Gastrocnemius medialis (tissue), 4 donors: ENCODE measurements at regions not wholly inside any gene's neighbourhood (a gene's known extent, or its start where the extent isn't known, plus 50 kb on each side); places are given as distances from the start of the nearest gene placed in this dataset.

ENCODE experiments used
- POLR2A ChIP-seq, 2 donors: fragments of 450-650 bp; IDR thresholded peaks; one replicate each; pipeline ENCODE4 v1.6.1; 2017; ENCODE audit warnings: antibody characterized with exemption in 2 of 2, mild to moderate bottlenecking in 2 of 2, moderate library complexity in 2 of 2
- TF ChIP-seq, protein P1 (sequence below), 5 experiments: fragments of 450-650 bp in 3 of 5; fragments of 200-600 bp in 2 of 5; sonication (generic) in 2 of 5; IDR thresholded peaks in 4 of 5; conservative IDR thresholded peaks in 1 of 5; 1 replicate in 4 of 5; 2 replicates in 1 of 5; pipeline ENCODE4 v1.5.1; 2016 to 2019; ENCODE audit warnings: antibody characterized with exemption in 5 of 5, mild to moderate bottlenecking in 3 of 5, moderate library complexity in 3 of 5

- TF ChIP-seq POLR2A (IDR thresholded peaks at IDR 0.05): no peak
- TF ChIP-seq, protein P1, sequence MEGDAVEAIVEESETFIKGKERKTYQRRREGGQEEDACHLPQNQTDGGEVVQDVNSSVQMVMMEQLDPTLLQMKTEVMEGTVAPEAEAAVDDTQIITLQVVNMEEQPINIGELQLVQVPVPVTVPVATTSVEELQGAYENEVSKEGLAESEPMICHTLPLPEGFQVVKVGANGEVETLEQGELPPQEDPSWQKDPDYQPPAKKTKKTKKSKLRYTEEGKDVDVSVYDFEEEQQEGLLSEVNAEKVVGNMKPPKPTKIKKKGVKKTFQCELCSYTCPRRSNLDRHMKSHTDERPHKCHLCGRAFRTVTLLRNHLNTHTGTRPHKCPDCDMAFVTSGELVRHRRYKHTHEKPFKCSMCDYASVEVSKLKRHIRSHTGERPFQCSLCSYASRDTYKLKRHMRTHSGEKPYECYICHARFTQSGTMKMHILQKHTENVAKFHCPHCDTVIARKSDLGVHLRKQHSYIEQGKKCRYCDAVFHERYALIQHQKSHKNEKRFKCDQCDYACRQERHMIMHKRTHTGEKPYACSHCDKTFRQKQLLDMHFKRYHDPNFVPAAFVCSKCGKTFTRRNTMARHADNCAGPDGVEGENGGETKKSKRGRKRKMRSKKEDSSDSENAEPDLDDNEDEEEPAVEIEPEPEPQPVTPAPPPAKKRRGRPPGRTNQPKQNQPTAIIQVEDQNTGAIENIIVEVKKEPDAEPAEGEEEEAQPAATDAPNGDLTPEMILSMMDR (IDR thresholded peaks at IDR 0.05 in 4 of 5, conservative IDR thresholded peaks at IDR 0.05 in 1 of 5): no peak
These were observed 833.6 kb upstream of the CDH8 start for GRCh38 chr16:62869837-62870236.
